ENCODE measurements at regions not wholly inside any gene's neighbourhood (a gene's known extent, or its start where the extent isn't known, plus 50 kb on each side); places are given as distances from the start of the nearest gene placed in this dataset.

GRCh38 chr10:76649723-76650127 is 987.9 kb downstream of the KCNMA1 start:
- no peak for DNase-seq (ENCODE audit: low spot score, unreplicated experiment)
- Mint-ChIP-seq H3K36me3 (ENCODE audit: insufficient read depth) (no peaks in the 10 kb centered on the region), H3K27me3 (peaks cover 6% of the 10 kb centered on the region), H3K4me3 (ENCODE audit: low read depth) (no peak overlapping the region), H3K27ac (no peak overlapping the region), H3K4me1 (ENCODE audit: low read depth) (peaks cover 7% of the 10 kb centered on the region), H3K9me3 (ENCODE audit: low read depth) (no peaks in the 10 kb centered on the region)
- no peak for TF ChIP-seq CTCF (IDR thresholded peaks at IDR 0.05; ENCODE audit: unreplicated experiment)

- Mint-ChIP-seq H3K9me3 (ENCODE audit: low read depth) (no peaks in the 10 kb centered on the region), H3K36me3 (ENCODE audit: insufficient read depth) (no peaks in the 10 kb centered on the region), H3K27me3 (peaks cover 3% of the 10 kb centered on the region), H3K4me1 (ENCODE audit: low read depth) (peaks cover 7% of the 10 kb centered on the region), H3K4me3 (ENCODE audit: low read depth) (no peak overlapping the region), H3K27ac (no peak overlapping the region)
- DNase-seq (ENCODE audit: low spot score, unreplicated experiment): no peak
- TF ChIP-seq CTCF (IDR thresholded peaks at IDR 0.05; ENCODE audit: unreplicated experiment): no peak
Observed at GRCh38 chr10:76649254-76649653, 988.4 kb downstream of the KCNMA1 start.

- H3K27ac Mint-ChIP-seq: no peak overlapping the region
- no peak for TF ChIP-seq CTCF (IDR thresholded peaks at IDR 0.05; ENCODE audit: unreplicated experiment)
- H3K4me1 Mint-ChIP-seq (ENCODE audit: low read depth): peaks cover 7% of the 10 kb centered on the region
- no peaks in the 10 kb centered on the region for H3K9me3 Mint-ChIP-seq (ENCODE audit: low read depth)
- H3K27me3 Mint-ChIP-seq: no peaks in the 10 kb centered on the region
- no peak overlapping the region for H3K4me3 Mint-ChIP-seq (ENCODE audit: low read depth)
- H3K36me3 Mint-ChIP-seq (ENCODE audit: insufficient read depth): no peaks in the 10 kb centered on the region
- no peak for DNase-seq (ENCODE audit: low spot score, unreplicated experiment)
Observed at GRCh38 chr10:76647301-76647700, 990.3 kb downstream of the KCNMA1 start.

- TF ChIP-seq CTCF (IDR thresholded peaks at IDR 0.05; ENCODE audit: unreplicated experiment): no peak
- peaks cover 7% of the 10 kb centered on the region for H3K4me1 Mint-ChIP-seq (ENCODE audit: low read depth)
- H3K4me3 Mint-ChIP-seq (ENCODE audit: low read depth): no peak overlapping the region
- no peaks in the 10 kb centered on the region for H3K36me3 Mint-ChIP-seq (ENCODE audit: insufficient read depth)
- peaks cover 3% of the 10 kb centered on the region for H3K27me3 Mint-ChIP-seq
- no peak overlapping the region for H3K27ac Mint-ChIP-seq
- DNase-seq (ENCODE audit: low spot score, unreplicated experiment): no peak
- H3K9me3 Mint-ChIP-seq (ENCODE audit: low read depth): no peaks in the 10 kb centered on the region
Observed at GRCh38 chr10:76645341-76645740, 992.3 kb downstream of the KCNMA1 start.

- peaks cover 4% of the 10 kb centered on the region for H3K27me3 Mint-ChIP-seq
- no peak for TF ChIP-seq CTCF (IDR thresholded peaks at IDR 0.05; ENCODE audit: unreplicated experiment)
- no peak overlapping the region for H3K4me3 Mint-ChIP-seq (ENCODE audit: low read depth)
- H3K4me1 Mint-ChIP-seq (ENCODE audit: low read depth): peaks cover 3% of the 10 kb centered on the region
- H3K9me3 Mint-ChIP-seq (ENCODE audit: low read depth): no peaks in the 10 kb centered on the region
- H3K36me3 Mint-ChIP-seq (ENCODE audit: insufficient read depth): no peaks in the 10 kb centered on the region
- H3K27ac Mint-ChIP-seq: no peak overlapping the region
- DNase-seq (ENCODE audit: low spot score, unreplicated experiment): no peak
Observed at GRCh38 chr10:76644476-76644875, 993.1 kb downstream of the KCNMA1 start.
